NOMO-1 treated with DMSO at 0.1 percent for 48 hours (cell line): ENCODE measurements at regions not wholly inside any gene's neighbourhood (a gene's known extent, or its start where the extent isn't known, plus 50 kb on each side); places are given as distances from the start of the nearest gene placed in this dataset.

Experiments
- DNase-seq: peaks from one replicate; lab custom pipeline; 2025; ENCODE audit not compliant: unreplicated experiment; lab: John Stamatoyannopoulos, UW

GRCh38 chr9:130755377-130756007, 61.9 kb downstream of the EXOSC2 start:
- DNase-seq: no peak

- DNase-seq: peak; percentile 60
These were observed 62.5 kb downstream of the EXOSC2 start for GRCh38 chr9:130756037-130756436.

- peak; percentile 24 for DNase-seq
These were observed 63.0 kb downstream of the EXOSC2 start for GRCh38 chr9:130756455-130757152.

GRCh38 chr9:130759738-130760137, 66.2 kb downstream of the EXOSC2 start:
- no peak for DNase-seq

- DNase-seq: no peak
These were observed 70.0 kb downstream of the EXOSC2 start for GRCh38 chr9:130763331-130764171.

GRCh38 chr9:130765137-130766020, 69.7 kb upstream of the ABL1 start:
- DNase-seq: peak; percentile 11

GRCh38 chr9:130766021-130766926, 68.8 kb upstream of the ABL1 start:
- no peak for DNase-seq

GRCh38 chr9:130766927-130767307, 68.1 kb upstream of the ABL1 start:
- DNase-seq: no peak

GRCh38 chr9:130768265-130768664, 66.8 kb upstream of the ABL1 start:
- peak; percentile 69 for DNase-seq

GRCh38 chr9:130768891-130769403, 66.1 kb upstream of the ABL1 start:
- DNase-seq: no peak

- no peak for DNase-seq
These were observed 65.0 kb upstream of the ABL1 start for GRCh38 chr9:130770093-130770492.

GRCh38 chr9:130770679-130771442, 64.2 kb upstream of the ABL1 start:
- peak; percentile 68 for DNase-seq

GRCh38 chr9:130772185-130772584, 62.9 kb upstream of the ABL1 start:
- no peak for DNase-seq

- DNase-seq: no peak
These were observed 60.9 kb upstream of the ABL1 start for GRCh38 chr9:130774183-130774582.

GRCh38 chr9:130775336-130775991, 59.6 kb upstream of the ABL1 start:
- DNase-seq: no peak

GRCh38 chr9:130779153-130779855, 55.8 kb upstream of the ABL1 start:
- no peak for DNase-seq

GRCh38 chr9:130780415-130780814, 54.6 kb upstream of the ABL1 start:
- no peak for DNase-seq
